ENCODE measurements at regions not wholly inside any gene's neighbourhood (a gene's known extent, or its start where the extent isn't known, plus 50 kb on each side); places are given as distances from the start of the nearest gene placed in this dataset.

GRCh38 chr15:61396235-61396919 is 167.3 kb upstream of the RORA start:
- TF ChIP-seq POLR2A (IDR thresholded peaks at IDR 0.05; ENCODE audit: low read depth, low read length) (no peak), SMC3 (IDR thresholded peaks at IDR 0.05; ENCODE audit: low read depth, low read length) (no peak), CTCF (conservative IDR thresholded peaks at IDR 0.05; ENCODE audit: low read depth, low read length) (no peak), RAD21 (IDR thresholded peaks at IDR 0.05; ENCODE audit: low read length) (no peak), FOS (IDR thresholded peaks at IDR 0.05; ENCODE audit: low read depth, low read length) (no peak), NFE2L2 (IDR thresholded peaks at IDR 0.05; ENCODE audit: low read depth, low read length) (no peak), BHLHE40 (IDR thresholded peaks at IDR 0.05; ENCODE audit: low read depth, low read length) (no peak), CHD1 (IDR thresholded peaks at IDR 0.05; ENCODE audit: low read depth, low read length) (no peak), CEBPB (IDR thresholded peaks at IDR 0.05; ENCODE audit: low read depth, low read length) (no peak), MAFK (IDR thresholded peaks at IDR 0.05; ENCODE audit: low read depth, low read length) (no peak), MAZ (IDR thresholded peaks at IDR 0.05; ENCODE audit: borderline replicate concordance, low read depth, low read length) (no peak), RFX5 (IDR thresholded peaks at IDR 0.05; ENCODE audit: low read depth, low read length) (no peak), RCOR1 (IDR thresholded peaks at IDR 0.05; ENCODE audit: insufficient replicate concordance, low read length) (no peak)
